NCI-H524 (cell line): ENCODE measurements at regions not wholly inside any gene's neighbourhood (a gene's known extent, or its start where the extent isn't known, plus 50 kb on each side); places are given as distances from the start of the nearest gene placed in this dataset.

Source experiments
- DNase-seq, 2 experiments: peaks; one replicate each; lab custom pipeline; 2025; lab: John Stamatoyannopoulos, UW

- no peak for DNase-seq
Observed at GRCh38 chr9:72431036-72431435, 66.0 kb upstream of the ZFAND5 start.

- no peak for DNase-seq
Observed at GRCh38 chr9:72428329-72428728, 63.3 kb upstream of the ZFAND5 start.

- no peak for DNase-seq
Observed at GRCh38 chr9:72427801-72428200, 62.8 kb upstream of the ZFAND5 start.

- no peak for DNase-seq
Observed at GRCh38 chr9:72424131-72424530, 59.1 kb upstream of the ZFAND5 start.

GRCh38 chr9:72422214-72422613, 57.2 kb upstream of the ZFAND5 start:
- DNase-seq, result no peak

GRCh38 chr9:72420783-72421182, 55.8 kb upstream of the ZFAND5 start:
- DNase-seq, result no peak

- DNase-seq, result no peak
Observed at GRCh38 chr9:72415948-72416347, 50.9 kb upstream of the ZFAND5 start.

GRCh38 chr9:72415163-72415562, 50.2 kb upstream of the ZFAND5 start:
- DNase-seq, result no peak
